Testis (tissue), 2 donors: ENCODE measurements at regions not wholly inside any gene's neighbourhood (a gene's known extent, or its start where the extent isn't known, plus 50 kb on each side); places are given as distances from the start of the nearest gene placed in this dataset.

Experiments
- CTCF ChIP-seq, 3 experiments: fragments of 450-650 bp in 2 of 3; fragments of 200-600 bp in 1 of 3; sonication (generic) in 1 of 3; IDR thresholded peaks; one replicate each; pipeline ENCODE4 v1.5.1; 2016 to 2019; ENCODE audit warnings: antibody characterized with exemption in 3 of 3, mild to moderate bottlenecking in 2 of 3, moderate library complexity in 1 of 3
- POLR2A ChIP-seq: fragments of 450-650 bp; IDR thresholded peaks from one replicate; pipeline ENCODE4 v1.6.1; 2017; ENCODE audit warnings: antibody characterized with exemption, mild to moderate bottlenecking, moderate library complexity

- TF ChIP-seq CTCF (IDR thresholded peaks at IDR 0.05) = no peak
- no peak for TF ChIP-seq POLR2A
These were observed 95.3 kb upstream of the HDAC9 start for GRCh38 chr7:18400275-18400674.
